Fibroblast of skin of left quadriceps (primary cell): ENCODE measurements at regions not wholly inside any gene's neighbourhood (a gene's known extent, or its start where the extent isn't known, plus 50 kb on each side); places are given as distances from the start of the nearest gene placed in this dataset.

Source experiments
- DNase-seq, 2 experiments: peaks; one replicate each; pipeline ENCODE4 v3.0.0-alpha.2; 2013; ENCODE audit warnings: low read depth in 2 of 2

- no peak for DNase-seq
Observed at GRCh38 chr1:29674627-29675326, 438.5 kb downstream of the PTPRU start.

GRCh38 chr1:29673669-29674626, 437.6 kb downstream of the PTPRU start:
- DNase-seq, result no peak

- no peak for DNase-seq
Observed at GRCh38 chr1:29673228-29673500, 436.8 kb downstream of the PTPRU start.

GRCh38 chr1:29672416-29673227, 436.3 kb downstream of the PTPRU start:
- DNase-seq, result no peak

GRCh38 chr1:29671446-29672356, 435.4 kb downstream of the PTPRU start:
- no peak for DNase-seq

- no peak for DNase-seq
Observed at GRCh38 chr1:29670752-29671151, 434.4 kb downstream of the PTPRU start.

- no peak for DNase-seq
Observed at GRCh38 chr1:29669912-29670311, 433.6 kb downstream of the PTPRU start.

GRCh38 chr1:29669158-29669871, 433.0 kb downstream of the PTPRU start:
- no peak for DNase-seq

- no peak for DNase-seq
Observed at GRCh38 chr1:29668551-29669157, 432.3 kb downstream of the PTPRU start.

- no peak for DNase-seq
Observed at GRCh38 chr1:29667951-29668350, 431.6 kb downstream of the PTPRU start.

GRCh38 chr1:29664711-29665110, 428.4 kb downstream of the PTPRU start:
- DNase-seq, result no peak

GRCh38 chr1:29658688-29659087, 422.4 kb downstream of the PTPRU start:
- DNase-seq, result no peak

GRCh38 chr1:29657816-29658215, 421.5 kb downstream of the PTPRU start:
- no peak for DNase-seq

GRCh38 chr1:29655945-29656850, 419.9 kb downstream of the PTPRU start:
- no peak for DNase-seq

GRCh38 chr1:29655145-29655544, 418.8 kb downstream of the PTPRU start:
- DNase-seq, result no peak

GRCh38 chr1:29653886-29654450, 417.6 kb downstream of the PTPRU start:
- DNase-seq, result no peak

- no peak for DNase-seq
Observed at GRCh38 chr1:29653034-29653810, 416.9 kb downstream of the PTPRU start.
